GM12892 (cell line): ENCODE measurements at regions not wholly inside any gene's neighbourhood (a gene's known extent, or its start where the extent isn't known, plus 50 kb on each side); places are given as distances from the start of the nearest gene placed in this dataset.

Experiments used
- POLR2A ChIP-seq: IDR thresholded peaks from 2 replicates; pipeline ENCODE4 v1.6.1; 2011; ENCODE audit warnings: low read depth, low read length, control low read depth
- POLR2AphosphoS5 ChIP-seq: IDR thresholded peaks from 2 replicates; pipeline ENCODE4 v1.6.1; 2011; ENCODE audit warnings: low read depth, low read length, control low read depth
- TAF1 ChIP-seq: IDR thresholded peaks from 2 replicates; pipeline ENCODE4 v1.6.1; 2011; ENCODE audit warnings: low read depth, mild to moderate bottlenecking, control low read depth, low read length, borderline replicate concordance

- TF ChIP-seq POLR2A (no peak), POLR2AphosphoS5 (no peak), TAF1 (no peak)
Observed at GRCh38 chrX:98605941-98606340, 1722.2 kb downstream of the RPA4 start.
